ENCODE measurements at regions not wholly inside any gene's neighbourhood (a gene's known extent, or its start where the extent isn't known, plus 50 kb on each side); places are given as distances from the start of the nearest gene placed in this dataset.

DNA sequence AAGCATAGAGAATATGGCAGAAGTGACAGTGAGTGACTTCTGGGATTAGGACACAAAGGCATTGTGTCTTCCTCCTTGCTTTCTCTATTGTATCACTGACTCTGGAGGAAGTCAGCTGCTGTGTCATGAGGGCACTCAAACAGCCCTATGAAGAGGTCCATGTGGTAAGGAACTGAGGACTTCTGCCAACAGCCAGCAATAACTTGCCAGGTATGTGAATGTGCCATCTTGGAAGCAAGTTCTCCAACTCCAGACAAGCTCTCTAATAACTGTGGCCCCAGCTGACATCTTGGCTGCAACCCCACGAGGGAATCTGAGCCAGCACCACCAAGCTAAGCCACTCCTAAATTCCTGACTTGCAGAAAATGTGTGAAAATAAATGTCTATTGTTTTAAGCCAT is 83.6 kb upstream of the ZBED5 start:
- TF ChIP-seq, protein P1, sequence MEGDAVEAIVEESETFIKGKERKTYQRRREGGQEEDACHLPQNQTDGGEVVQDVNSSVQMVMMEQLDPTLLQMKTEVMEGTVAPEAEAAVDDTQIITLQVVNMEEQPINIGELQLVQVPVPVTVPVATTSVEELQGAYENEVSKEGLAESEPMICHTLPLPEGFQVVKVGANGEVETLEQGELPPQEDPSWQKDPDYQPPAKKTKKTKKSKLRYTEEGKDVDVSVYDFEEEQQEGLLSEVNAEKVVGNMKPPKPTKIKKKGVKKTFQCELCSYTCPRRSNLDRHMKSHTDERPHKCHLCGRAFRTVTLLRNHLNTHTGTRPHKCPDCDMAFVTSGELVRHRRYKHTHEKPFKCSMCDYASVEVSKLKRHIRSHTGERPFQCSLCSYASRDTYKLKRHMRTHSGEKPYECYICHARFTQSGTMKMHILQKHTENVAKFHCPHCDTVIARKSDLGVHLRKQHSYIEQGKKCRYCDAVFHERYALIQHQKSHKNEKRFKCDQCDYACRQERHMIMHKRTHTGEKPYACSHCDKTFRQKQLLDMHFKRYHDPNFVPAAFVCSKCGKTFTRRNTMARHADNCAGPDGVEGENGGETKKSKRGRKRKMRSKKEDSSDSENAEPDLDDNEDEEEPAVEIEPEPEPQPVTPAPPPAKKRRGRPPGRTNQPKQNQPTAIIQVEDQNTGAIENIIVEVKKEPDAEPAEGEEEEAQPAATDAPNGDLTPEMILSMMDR (IDR thresholded peaks at IDR 0.05; ENCODE audit: low read depth, low read length) = no peak

DNA sequence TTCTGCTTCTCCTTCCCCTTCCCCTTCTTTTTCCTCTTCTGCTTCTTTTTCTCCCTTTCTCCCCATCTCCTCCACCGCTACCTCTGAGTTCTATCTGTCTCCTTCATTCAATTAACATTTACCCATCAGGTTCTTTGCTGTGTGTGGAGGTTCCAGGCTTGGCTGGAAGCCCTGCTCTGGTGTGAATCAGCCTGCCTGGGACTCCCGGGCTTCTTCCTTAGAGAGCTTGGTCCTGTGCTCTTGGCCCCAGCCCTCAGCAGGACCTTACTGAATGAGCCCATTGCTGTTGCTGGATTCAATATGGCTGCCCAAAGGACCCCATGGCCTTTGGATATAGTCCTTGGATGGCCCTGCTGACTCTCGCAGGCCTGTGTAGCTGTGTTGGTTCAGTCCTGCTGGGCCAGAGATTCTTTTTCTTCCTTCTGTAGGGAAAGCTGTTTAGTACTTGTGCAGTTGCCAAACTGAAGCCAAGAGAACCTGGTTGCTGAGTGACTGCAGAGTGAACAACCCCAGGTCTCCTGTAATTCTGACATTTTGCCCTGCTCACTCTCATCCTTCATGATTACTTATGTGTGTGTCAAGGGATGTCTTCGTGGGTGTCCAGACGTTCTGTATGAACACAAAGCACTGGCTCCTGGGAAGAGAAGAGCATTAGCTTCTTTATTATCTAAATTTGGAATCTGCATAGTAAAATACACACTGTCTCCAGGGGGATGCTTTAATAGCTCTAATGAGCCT is 81.0 kb upstream of the ZBED5 start:
- Histone ChIP-seq H3K36me3 (no peaks in the 10 kb centered on the region), H3K9me3 (no peaks in the 10 kb centered on the region), H3K4me3 (ENCODE audit: low read depth, low read length) (no peak overlapping the region), H3K27me3 (no peaks in the 10 kb centered on the region), H3K4me1 (no peaks in the 10 kb centered on the region)
- TF ChIP-seq, protein P1 (IDR thresholded peaks at IDR 0.05; ENCODE audit: low read depth, low read length) = no peak
- DNase-seq = no peak

More for the DNA sequence above, 83.6 kb upstream of the ZBED5 start:
- H3K9me3 ChIP-seq = no peaks in the 10 kb centered on the region
- H3K27me3 ChIP-seq = no peaks in the 10 kb centered on the region
- no peaks in the 10 kb centered on the region for H3K4me1 ChIP-seq
- DNase-seq = no peak
- no peaks in the 10 kb centered on the region for H3K36me3 ChIP-seq
- H3K4me3 ChIP-seq (ENCODE audit: low read depth, low read length) = no peak overlapping the region

DNA sequence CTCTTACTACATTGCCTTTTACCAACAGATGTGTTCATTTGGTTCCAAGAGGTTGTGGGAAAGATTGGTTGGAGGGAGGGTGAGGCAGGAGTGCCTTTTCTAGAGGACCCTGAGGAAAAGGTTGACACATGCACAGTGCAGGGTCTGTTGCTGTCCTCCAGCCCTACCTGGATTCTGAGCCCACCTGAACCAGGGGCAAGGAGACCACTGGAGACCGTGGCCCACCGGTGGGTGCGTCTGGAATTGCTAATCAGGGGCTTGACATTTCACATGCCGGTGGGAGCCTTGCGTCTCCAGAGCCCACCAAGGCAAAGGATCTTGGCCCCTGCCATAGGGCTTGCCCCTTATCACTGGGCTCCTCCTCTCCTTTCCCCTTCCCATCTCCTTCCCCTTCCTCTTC is 80.4 kb upstream of the ZBED5 start:
- no peaks in the 10 kb centered on the region for H3K36me3 ChIP-seq
- TF ChIP-seq, protein P1 (IDR thresholded peaks at IDR 0.05; ENCODE audit: low read depth, low read length) = no peak
- no peak overlapping the region for H3K4me3 ChIP-seq (ENCODE audit: low read depth, low read length)

DNA sequence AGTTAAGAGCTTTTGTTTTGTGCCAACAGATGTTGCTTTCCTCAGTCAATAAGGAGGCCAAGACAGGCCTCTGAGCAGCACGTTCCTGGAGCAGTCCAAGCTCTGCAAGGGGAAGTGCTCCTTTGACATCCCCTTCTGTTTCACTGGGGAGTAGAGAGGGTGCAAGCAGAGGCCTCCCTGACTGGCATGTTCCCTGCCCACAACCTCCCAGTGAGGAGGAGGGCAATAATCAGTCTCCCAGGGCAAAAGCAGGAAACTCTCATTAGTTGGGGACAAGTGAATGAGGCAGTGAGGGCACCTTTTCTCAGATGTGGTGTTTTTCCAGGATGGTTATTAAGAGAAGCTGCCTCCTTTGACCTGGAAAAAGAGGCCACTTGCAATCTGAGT is 79.5 kb upstream of the ZBED5 start:
- DNase-seq = no peak
- Histone ChIP-seq H3K36me3 (no peaks in the 10 kb centered on the region), H3K9me3 (no peaks in the 10 kb centered on the region), H3K27me3 (no peaks in the 10 kb centered on the region), H3K4me1 (no peaks in the 10 kb centered on the region), H3K4me3 (ENCODE audit: low read depth, low read length) (no peak overlapping the region)
- TF ChIP-seq, protein P1 (IDR thresholded peaks at IDR 0.05; ENCODE audit: low read depth, low read length) = no peak

More for the DNA sequence above, 80.4 kb upstream of the ZBED5 start:
- no peaks in the 10 kb centered on the region for H3K9me3 ChIP-seq
- no peak for DNase-seq
- no peaks in the 10 kb centered on the region for H3K27me3 ChIP-seq
- H3K4me1 ChIP-seq = no peaks in the 10 kb centered on the region

DNA sequence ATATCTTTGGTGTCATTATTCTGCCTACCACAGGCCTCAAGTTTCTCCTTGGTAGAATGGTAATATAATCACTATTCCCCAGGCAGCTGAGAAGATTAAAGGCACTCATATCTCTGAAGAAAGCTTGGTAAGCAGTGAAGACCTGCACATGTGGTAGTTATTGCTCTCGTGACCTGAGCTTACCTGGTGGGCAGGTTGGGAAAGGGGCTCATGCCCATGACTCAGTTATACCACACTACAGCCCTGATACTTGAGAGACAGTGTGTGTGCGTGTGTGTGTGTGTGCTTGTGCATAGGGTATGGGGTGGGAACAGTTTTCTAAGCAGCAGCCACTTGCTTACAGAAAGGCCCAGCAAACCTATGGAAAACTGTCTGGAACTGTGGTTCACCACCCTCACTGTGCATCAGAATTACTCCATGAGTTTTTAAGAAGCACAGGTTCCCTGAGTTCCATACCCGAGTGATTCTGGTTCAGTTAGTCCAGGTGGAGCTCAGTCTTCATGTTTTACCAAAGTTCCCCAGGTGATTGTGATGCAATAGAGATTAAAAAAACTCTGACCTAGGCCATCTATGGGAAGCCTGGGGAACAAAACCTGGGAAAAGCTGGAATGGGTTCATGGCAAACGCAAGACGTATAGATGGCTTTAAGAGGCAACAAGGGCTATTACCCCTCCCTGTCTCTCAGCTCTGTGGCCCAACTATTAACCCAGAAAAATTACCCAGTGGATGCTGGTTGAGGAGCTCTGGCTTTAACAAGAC is 79.0 kb upstream of the ZBED5 start:
- Histone ChIP-seq H3K36me3 (no peaks in the 10 kb centered on the region), H3K9me3 (no peaks in the 10 kb centered on the region), H3K27me3 (no peaks in the 10 kb centered on the region), H3K4me1 (no peaks in the 10 kb centered on the region), H3K4me3 (ENCODE audit: low read depth, low read length) (no peak overlapping the region)
- TF ChIP-seq, protein P1 (IDR thresholded peaks at IDR 0.05; ENCODE audit: low read depth, low read length) = no peak
- DNase-seq = no peak

DNA sequence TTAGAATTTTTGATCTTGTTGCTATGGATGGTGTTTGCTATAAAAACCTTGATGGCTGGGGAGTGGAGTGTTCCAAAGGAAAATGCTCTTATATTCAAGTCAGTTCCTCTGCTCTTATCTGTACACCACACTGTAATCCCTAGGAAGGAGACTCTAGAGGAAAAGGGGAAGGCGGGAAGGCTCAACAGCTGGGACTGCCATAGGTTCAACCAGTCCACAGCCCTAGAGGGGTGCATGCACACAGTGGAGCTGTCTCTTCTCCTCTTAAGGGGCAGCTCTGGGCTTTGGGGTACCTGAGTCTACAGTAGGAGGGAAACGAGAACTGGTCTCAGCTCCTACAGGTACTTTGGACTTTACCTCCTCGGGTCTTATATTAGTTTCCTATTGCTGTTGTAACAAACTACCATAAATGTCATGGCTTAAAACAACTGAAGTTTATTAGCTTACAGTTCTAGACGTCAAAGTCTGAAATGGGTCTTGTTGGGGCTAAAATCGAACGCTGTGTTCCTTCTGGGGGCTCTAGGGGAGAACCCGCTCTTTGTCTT is 77.2 kb upstream of the ZBED5 start:
- Histone ChIP-seq H3K9me3 (no peaks in the 10 kb centered on the region), H3K27me3 (no peaks in the 10 kb centered on the region), H3K4me1 (no peaks in the 10 kb centered on the region), H3K4me3 (ENCODE audit: low read depth, low read length) (no peak overlapping the region), H3K36me3 (no peaks in the 10 kb centered on the region)
- DNase-seq = no peak
- TF ChIP-seq, protein P1 (IDR thresholded peaks at IDR 0.05; ENCODE audit: low read depth, low read length) = no peak
